Neural cell (in vitro differentiated cells): ENCODE measurements at regions not wholly inside any gene's neighbourhood (a gene's known extent, or its start where the extent isn't known, plus 50 kb on each side); places are given as distances from the start of the nearest gene placed in this dataset.
"Not testable (repeated sequence)": the region's sequence is repeated elsewhere in the genome, so short reads cannot be mapped to it uniquely, and the experiment has no call there.

ENCODE experiments used
- H2AFZ ChIP-seq: fragments of 200-600, 300-800 bp; sonication (generic), shearing (Covaris generic); 2 replicates; pipeline ENCODE4 v1.6.0; 2014; ENCODE audit warnings: low read depth, mild to moderate bottlenecking, antibody characterized with exemption, low read length, moderate library complexity
- H3F3A ChIP-seq: fragments of 200-600 bp; shearing (Covaris generic); 2 replicates; pipeline ENCODE4 v1.6.1; 2016; ENCODE audit warnings: mild to moderate bottlenecking, moderate library complexity, mixed read lengths, antibody characterized with exemption, low read length; ENCODE audit not compliant: insufficient read depth, poor library complexity, severe bottlenecking
- H3K27ac ChIP-seq: fragments of 200-600, 300-800 bp; sonication (generic), shearing (Covaris generic); 2 replicates; pipeline ENCODE4 v1.5.1; 2014; ENCODE audit warnings: mild to moderate bottlenecking, low read length, moderate library complexity
- H3K27me3 ChIP-seq: fragments of 300-800, 200-600 bp; sonication (generic), shearing (Covaris generic); 2 replicates; pipeline ENCODE4 v1.6.0; 2014; ENCODE audit warnings: mild to moderate bottlenecking, low read depth, low read length, moderate library complexity; ENCODE audit not compliant: insufficient read depth
- H3K36me3 ChIP-seq: fragments of 300-800, 200-600 bp; sonication (generic), shearing (Covaris generic); 2 replicates; pipeline ENCODE4 v1.5.1; 2014; ENCODE audit warnings: mild to moderate bottlenecking, antibody characterized with exemption, low read length, moderate library complexity; ENCODE audit not compliant: insufficient read depth
- H3K4me2 ChIP-seq: fragments of 300-800, 200-600 bp; sonication (generic), shearing (Covaris generic); 2 replicates; pipeline ENCODE4 v1.6.0; 2014; ENCODE audit warnings: mild to moderate bottlenecking, low read length
- H3K4me3 ChIP-seq: fragments of 300-800, 200-600 bp; sonication (generic), shearing (Covaris generic); 2 replicates; pipeline ENCODE4 v1.5.1; 2014; ENCODE audit warnings: mild to moderate bottlenecking, low read length, moderate library complexity
- H3K79me2 ChIP-seq: fragments of 200-600 bp; shearing (Covaris generic); replicated peaks from 2 replicates; pipeline ENCODE4 v1.6.0; 2014; ENCODE audit warnings: mild to moderate bottlenecking, low read length, moderate library complexity; ENCODE audit not compliant: insufficient read depth
- H3K9ac ChIP-seq: fragments of 300-800, 200-600 bp; sonication (generic), shearing (Covaris generic); 2 replicates; pipeline ENCODE4 v1.6.1; 2016; ENCODE audit warnings: mild to moderate bottlenecking, low read length, mixed read lengths
- H3K9me2 ChIP-seq: fragments of 200-600 bp; shearing (Covaris generic); 2 replicates; pipeline ENCODE4 v1.6.1; 2016; ENCODE audit warnings: mild to moderate bottlenecking, low read length, mixed read lengths; ENCODE audit not compliant: insufficient read depth
- H3K9me3 ChIP-seq: fragments of 200-600, 300-800 bp; sonication (generic), shearing (Covaris generic); 2 replicates; pipeline ENCODE4 v1.6.1; 2016; ENCODE audit warnings: mild to moderate bottlenecking, mixed run types, low read length, moderate library complexity, mixed read lengths
- H4K20me1 ChIP-seq: fragments of 200-600 bp; shearing (Covaris generic); 2 replicates; pipeline ENCODE4 v1.6.1; 2016; ENCODE audit warnings: mild to moderate bottlenecking, mixed run types; ENCODE audit not compliant: insufficient read depth
- EP300 ChIP-seq: fragments of 450-650 bp; conservative IDR thresholded peaks from 2 replicates; pipeline ENCODE4 v1.6.1; 2014; ENCODE audit warnings: antibody characterized with exemption, mild to moderate bottlenecking, moderate library complexity; ENCODE audit not compliant: poor library complexity, severe bottlenecking
- EZH2 ChIP-seq: fragments of 200-600, 300-800 bp; shearing (Covaris generic), sonication (generic); IDR thresholded peaks from 2 replicates; pipeline ENCODE4 v1.6.1; 2014; ENCODE audit warnings: antibody characterized with exemption, low read length, borderline replicate concordance, mild to moderate bottlenecking; ENCODE audit not compliant: insufficient read depth, poor library complexity, severe bottlenecking
- MXI1 ChIP-seq: fragments of 450-650 bp; conservative IDR thresholded peaks from 2 replicates; pipeline ENCODE4 v1.6.1; 2014; ENCODE audit warnings: antibody characterized with exemption, mild to moderate bottlenecking; ENCODE audit not compliant: poor library complexity, severe bottlenecking
- POLR2AphosphoS5 ChIP-seq: IDR thresholded peaks from 2 replicates; pipeline ENCODE4 v1.6.1; 2012
- RAD21 ChIP-seq: fragments of 450-650 bp; conservative IDR thresholded peaks from 2 replicates; pipeline ENCODE4 v1.6.1; 2014; ENCODE audit warnings: antibody characterized with exemption, mild to moderate bottlenecking, moderate library complexity
- SMC3 ChIP-seq: fragments of 450-650 bp; conservative IDR thresholded peaks from 2 replicates; pipeline ENCODE4 v1.6.1; 2014; ENCODE audit warnings: antibody characterized with exemption, mild to moderate bottlenecking, moderate library complexity; ENCODE audit not compliant: poor library complexity
- TAF1 ChIP-seq: IDR thresholded peaks from 2 replicates; pipeline ENCODE4 v1.6.1; 2012; ENCODE audit warnings: low read depth
- TF ChIP-seq, protein P1 (sequence below): IDR thresholded peaks from 2 replicates; pipeline ENCODE4 v1.6.1; 2012; ENCODE audit warnings: borderline replicate concordance
- TF ChIP-seq, protein P2 (sequence below): fragments of 450-650 bp; IDR thresholded peaks from 2 replicates; pipeline ENCODE4 v1.5.1; 2014; ENCODE audit warnings: antibody characterized with exemption, mild to moderate bottlenecking, moderate library complexity; ENCODE audit not compliant: poor library complexity, severe bottlenecking

DNA sequence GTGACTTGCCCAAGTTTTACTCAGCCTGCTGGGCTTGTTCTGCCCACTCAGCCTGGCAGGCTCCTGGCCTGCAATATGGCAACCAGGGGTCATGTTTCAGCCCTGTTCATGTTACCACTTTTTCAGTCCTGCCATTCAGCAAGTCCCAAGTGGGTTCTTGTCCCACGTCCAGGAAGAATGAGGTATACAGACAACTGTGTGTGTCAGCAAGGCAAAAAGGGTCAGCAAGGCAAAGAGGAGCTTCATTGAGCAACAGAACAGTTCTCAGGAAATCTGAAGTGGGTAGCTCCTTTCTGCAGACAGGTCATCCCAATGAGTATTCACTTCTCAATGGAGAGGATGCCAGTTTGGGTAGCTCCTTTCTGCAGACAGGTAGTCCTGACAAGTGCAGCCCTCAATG is 1233.3 kb upstream of the B3GALT2 start:
- Histone ChIP-seq H2AFZ (no peak overlapping the region), H3F3A (no peaks in the 10 kb centered on the region), H3K9me2 (no peaks in the 10 kb centered on the region), H3K36me3 (no peaks in the 10 kb centered on the region), H3K9ac (no peak overlapping the region), H3K4me2 (no peak overlapping the region), H3K4me3 (no peak overlapping the region), H3K27ac (peak overlapping the region; percentile 42), H3K27me3 (no peaks in the 10 kb centered on the region), H4K20me1 (no peaks in the 10 kb centered on the region), H3K79me2 (no peaks in the 10 kb centered on the region), H3K9me3 (no peaks in the 10 kb centered on the region)
- TF ChIP-seq TAF1 (no peak), RAD21 (no peak)

DNA sequence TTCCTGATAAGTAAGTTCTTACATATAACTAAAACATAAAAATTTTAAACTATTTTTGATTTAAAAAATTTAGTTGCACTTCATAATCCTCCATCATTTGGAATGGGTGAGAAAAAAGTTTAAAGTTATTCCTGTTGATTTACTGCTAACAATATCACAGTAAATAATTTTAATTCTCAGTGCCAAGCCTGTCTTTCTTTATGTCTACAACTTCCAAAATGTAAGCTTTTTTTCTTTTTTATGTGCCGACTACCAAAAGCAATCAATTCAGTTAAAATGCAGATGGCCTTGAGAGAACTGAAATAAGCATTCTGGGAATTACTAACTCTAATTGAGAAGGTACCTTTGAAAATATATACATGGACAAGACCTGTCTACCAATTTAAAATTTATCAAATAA is 1224.3 kb upstream of the B3GALT2 start:
- TF ChIP-seq SMC3 (no peak), TAF1 (no peak), EP300 (no peak), MXI1 (no peak), EZH2 (no peak), RAD21 (no peak), POLR2AphosphoS5 (no peak)
- TF ChIP-seq, protein P1, sequence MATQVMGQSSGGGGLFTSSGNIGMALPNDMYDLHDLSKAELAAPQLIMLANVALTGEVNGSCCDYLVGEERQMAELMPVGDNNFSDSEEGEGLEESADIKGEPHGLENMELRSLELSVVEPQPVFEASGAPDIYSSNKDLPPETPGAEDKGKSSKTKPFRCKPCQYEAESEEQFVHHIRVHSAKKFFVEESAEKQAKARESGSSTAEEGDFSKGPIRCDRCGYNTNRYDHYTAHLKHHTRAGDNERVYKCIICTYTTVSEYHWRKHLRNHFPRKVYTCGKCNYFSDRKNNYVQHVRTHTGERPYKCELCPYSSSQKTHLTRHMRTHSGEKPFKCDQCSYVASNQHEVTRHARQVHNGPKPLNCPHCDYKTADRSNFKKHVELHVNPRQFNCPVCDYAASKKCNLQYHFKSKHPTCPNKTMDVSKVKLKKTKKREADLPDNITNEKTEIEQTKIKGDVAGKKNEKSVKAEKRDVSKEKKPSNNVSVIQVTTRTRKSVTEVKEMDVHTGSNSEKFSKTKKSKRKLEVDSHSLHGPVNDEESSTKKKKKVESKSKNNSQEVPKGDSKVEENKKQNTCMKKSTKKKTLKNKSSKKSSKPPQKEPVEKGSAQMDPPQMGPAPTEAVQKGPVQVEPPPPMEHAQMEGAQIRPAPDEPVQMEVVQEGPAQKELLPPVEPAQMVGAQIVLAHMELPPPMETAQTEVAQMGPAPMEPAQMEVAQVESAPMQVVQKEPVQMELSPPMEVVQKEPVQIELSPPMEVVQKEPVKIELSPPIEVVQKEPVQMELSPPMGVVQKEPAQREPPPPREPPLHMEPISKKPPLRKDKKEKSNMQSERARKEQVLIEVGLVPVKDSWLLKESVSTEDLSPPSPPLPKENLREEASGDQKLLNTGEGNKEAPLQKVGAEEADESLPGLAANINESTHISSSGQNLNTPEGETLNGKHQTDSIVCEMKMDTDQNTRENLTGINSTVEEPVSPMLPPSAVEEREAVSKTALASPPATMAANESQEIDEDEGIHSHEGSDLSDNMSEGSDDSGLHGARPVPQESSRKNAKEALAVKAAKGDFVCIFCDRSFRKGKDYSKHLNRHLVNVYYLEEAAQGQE: no peak
- TF ChIP-seq, protein P2, sequence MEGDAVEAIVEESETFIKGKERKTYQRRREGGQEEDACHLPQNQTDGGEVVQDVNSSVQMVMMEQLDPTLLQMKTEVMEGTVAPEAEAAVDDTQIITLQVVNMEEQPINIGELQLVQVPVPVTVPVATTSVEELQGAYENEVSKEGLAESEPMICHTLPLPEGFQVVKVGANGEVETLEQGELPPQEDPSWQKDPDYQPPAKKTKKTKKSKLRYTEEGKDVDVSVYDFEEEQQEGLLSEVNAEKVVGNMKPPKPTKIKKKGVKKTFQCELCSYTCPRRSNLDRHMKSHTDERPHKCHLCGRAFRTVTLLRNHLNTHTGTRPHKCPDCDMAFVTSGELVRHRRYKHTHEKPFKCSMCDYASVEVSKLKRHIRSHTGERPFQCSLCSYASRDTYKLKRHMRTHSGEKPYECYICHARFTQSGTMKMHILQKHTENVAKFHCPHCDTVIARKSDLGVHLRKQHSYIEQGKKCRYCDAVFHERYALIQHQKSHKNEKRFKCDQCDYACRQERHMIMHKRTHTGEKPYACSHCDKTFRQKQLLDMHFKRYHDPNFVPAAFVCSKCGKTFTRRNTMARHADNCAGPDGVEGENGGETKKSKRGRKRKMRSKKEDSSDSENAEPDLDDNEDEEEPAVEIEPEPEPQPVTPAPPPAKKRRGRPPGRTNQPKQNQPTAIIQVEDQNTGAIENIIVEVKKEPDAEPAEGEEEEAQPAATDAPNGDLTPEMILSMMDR: no peak
- no peak overlapping the region for H3K9ac ChIP-seq

DNA sequence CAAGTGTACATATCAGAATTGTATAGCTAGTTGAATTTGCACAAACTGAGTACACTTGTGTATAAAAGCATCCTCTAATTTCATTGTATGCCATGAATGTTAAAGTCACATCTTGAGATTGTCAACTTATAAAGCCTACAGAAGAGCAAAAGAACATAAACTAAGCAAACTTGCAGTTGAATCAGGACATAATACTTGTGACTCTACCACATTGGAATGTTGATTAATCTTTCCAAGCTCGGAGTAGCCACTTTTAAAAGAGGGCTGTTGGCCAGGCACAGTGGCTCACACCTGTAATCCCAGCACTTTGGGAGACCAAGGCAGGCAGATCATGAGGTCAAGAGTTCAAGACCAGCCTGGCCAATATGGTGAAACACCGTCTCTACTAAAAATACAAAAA is 1220.8 kb upstream of the B3GALT2 start:
- not testable (repeated sequence) for H4K20me1 ChIP-seq, H3F3A ChIP-seq, H2AFZ ChIP-seq, H3K9me2 ChIP-seq, H3K36me3 ChIP-seq, H3K9me3 ChIP-seq, H3K27me3 ChIP-seq, H3K4me2 ChIP-seq, H3K9ac ChIP-seq, H3K4me3 ChIP-seq, H3K27ac ChIP-seq, H3K79me2 ChIP-seq

More for the DNA sequence above, 1224.3 kb upstream of the B3GALT2 start:
- Histone ChIP-seq H3K36me3 (no peaks in the 10 kb centered on the region), H3F3A (no peaks in the 10 kb centered on the region), H3K9me2 (no peaks in the 10 kb centered on the region), H2AFZ (no peak overlapping the region), H3K4me2 (no peak overlapping the region), H3K79me2 (no peaks in the 10 kb centered on the region), H3K27me3 (no peaks in the 10 kb centered on the region), H3K9me3 (no peaks in the 10 kb centered on the region), H3K27ac (no peak overlapping the region), H3K4me3 (no peak overlapping the region), H4K20me1 (no peaks in the 10 kb centered on the region)
